Tibial artery (tissue), 4 donors: ENCODE measurements at regions not wholly inside any gene's neighbourhood (a gene's known extent, or its start where the extent isn't known, plus 50 kb on each side); places are given as distances from the start of the nearest gene placed in this dataset.

ENCODE experiments used
- DNase-seq, 2 donors: peaks; one replicate each; pipeline ENCODE4 v3.0.0-alpha.2; 2019
- H3K27ac ChIP-seq, 2 donors: fragments of 200-600 bp; sonication (generic) in 1 of 2; 1 replicate in 1 of 2; 2 replicates in 1 of 2; pipeline ENCODE4 v1.5.1; 2018 to 2019; ENCODE audit warnings: mild to moderate bottlenecking in 1 of 2
- H3K27me3 ChIP-seq, 2 donors: fragments of 200-600 bp; sonication (generic) in 1 of 2; one replicate each; pipeline versions ENCODE4 v1.5.1 to v1.6.0; 2016 to 2019
- H3K36me3 ChIP-seq, 3 donors: fragments of 200-600 bp; sonication (generic) in 2 of 3; one replicate each; pipeline ENCODE4 v1.5.1; 2016 to 2019; ENCODE audit warnings: mild to moderate bottlenecking in 2 of 3
- H3K4me1 ChIP-seq, 4 donors: fragments of 200-600 bp; sonication (generic) in 2 of 4; 1 replicate in 3 of 4; 2 replicates in 1 of 4; pipeline ENCODE4 v1.5.1; 2016 to 2019
- H3K4me3 ChIP-seq, 2 donors: fragments of 200-600 bp; sonication (generic) in 1 of 2; 1 replicate in 1 of 2; 2 replicates in 1 of 2; pipeline ENCODE4 v1.5.1; 2018 to 2019; ENCODE audit warnings: mild to moderate bottlenecking in 2 of 2
- H3K9me3 ChIP-seq, 3 donors: fragments of 200-600 bp; sonication (generic) in 1 of 3; one replicate each; pipeline ENCODE4 v1.5.1; 2016 to 2019
- CTCF ChIP-seq, 2 experiments: fragments of 200-600 bp in 1 of 2; fragments of 450-650 bp in 1 of 2; IDR thresholded peaks; one replicate each; pipeline ENCODE4 v1.5.1; 2017 to 2019; ENCODE audit warnings: antibody characterized with exemption in 2 of 2, mild to moderate bottlenecking in 1 of 2, moderate library complexity in 1 of 2
- intact Hi-C: fragments of 100-400 bp; cut with DNase I; formaldehyde crosslinking; loops from one replicate; pipeline ENCODE4 v1.15.0; 2023; ENCODE audit warnings: low total_unique reads

DNA sequence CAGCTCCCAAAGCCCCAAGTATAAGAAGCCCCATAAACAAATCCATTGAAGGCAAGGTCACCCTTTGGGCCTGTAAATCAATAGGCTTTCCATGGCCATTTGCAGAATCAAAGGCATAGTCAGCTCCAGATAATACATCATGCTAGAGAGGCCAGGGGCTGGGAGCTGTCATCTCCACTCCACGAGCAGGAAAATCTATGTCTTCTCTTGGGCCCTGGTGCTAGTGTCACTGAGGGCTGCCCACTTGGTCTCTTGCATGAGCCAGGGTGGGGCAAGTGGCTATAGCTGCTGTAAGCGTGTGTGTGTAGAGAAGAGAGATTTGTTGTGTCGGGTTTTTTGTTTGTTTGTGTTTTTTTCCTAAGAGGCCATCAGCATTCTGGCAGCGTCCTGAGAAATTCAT lies 90.0 kb upstream of the ZNF618 start:
- Histone ChIP-seq H3K27ac (no peak overlapping the region), H3K9me3 (no peaks in the 10 kb centered on the region), H3K36me3 (no peaks in the 10 kb centered on the region), H3K27me3 (peaks cover 0 to 2% of the 10 kb centered on the region in 2 donors), H3K4me3 (no peak overlapping the region), H3K4me1 (peaks cover 0 to 8% (median 5%) of the 10 kb centered on the region in 4 donors)
- TF ChIP-seq CTCF (IDR thresholded peaks at IDR 0.05), result no peak
- DNase-seq, result no peak
- intact Hi-C loops, result no loop called here

- Histone ChIP-seq H3K4me1 (peaks cover 0 to 8% (median 5%) of the 10 kb centered on the region in 4 donors), H3K36me3 (no peaks in the 10 kb centered on the region), H3K27me3 (peaks cover 0 to 2% of the 10 kb centered on the region in 2 donors), H3K27ac (no peak overlapping the region), H3K4me3 (no peak overlapping the region), H3K9me3 (no peaks in the 10 kb centered on the region)
- no peak for DNase-seq
- intact Hi-C loops, result no loop called here
- no peak for TF ChIP-seq CTCF (IDR thresholded peaks at IDR 0.05)
Measured at GRCh38 chr9:113787871-113788270, 88.2 kb upstream of the ZNF618 start.

DNA sequence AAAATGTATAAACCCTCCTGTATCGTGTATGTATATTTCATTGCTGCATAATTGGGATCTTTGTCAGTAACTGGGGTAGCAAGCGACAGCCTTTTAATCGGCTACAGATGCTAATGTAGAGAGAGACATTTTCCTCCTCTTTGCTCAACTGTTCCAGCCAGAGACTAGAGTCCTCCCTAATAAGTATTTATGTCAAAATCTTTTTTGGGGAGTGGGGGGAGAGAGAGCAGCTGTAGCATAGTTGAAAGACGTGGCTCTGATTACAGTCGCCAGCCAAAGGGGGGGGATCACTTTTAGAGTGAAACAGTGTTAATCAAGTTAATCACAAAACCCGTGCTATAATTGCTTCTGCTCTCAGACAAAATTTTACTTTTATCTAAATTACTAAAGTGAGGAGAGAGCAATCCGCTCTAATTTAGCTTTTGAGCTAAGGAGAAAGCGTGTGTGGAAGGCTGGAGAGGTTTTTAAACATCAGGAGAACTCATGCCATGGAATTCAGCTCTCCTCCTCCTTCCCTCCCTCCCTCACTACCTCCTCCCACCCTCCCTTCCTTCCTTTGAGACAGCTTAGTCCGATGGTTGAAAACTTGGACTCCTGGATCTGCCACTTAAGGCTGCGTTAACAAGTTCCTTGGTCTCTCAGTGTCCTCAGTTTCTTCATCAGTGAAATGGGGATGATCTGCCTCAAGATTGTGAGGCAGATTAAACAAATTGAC lies 87.3 kb upstream of the ZNF618 start:
- peaks cover 0 to 8% (median 5%) of the 10 kb centered on the region in 4 donors for H3K4me1 ChIP-seq
- peaks cover 0 to 2% of the 10 kb centered on the region in 2 donors for H3K27me3 ChIP-seq
- H3K4me3 ChIP-seq, result no peak overlapping the region
- no peak overlapping the region for H3K27ac ChIP-seq
- TF ChIP-seq CTCF (IDR thresholded peaks at IDR 0.05), result no peak
- intact Hi-C loops, result no loop called here
- DNase-seq, result no peak
- H3K36me3 ChIP-seq, result no peaks in the 10 kb centered on the region
- H3K9me3 ChIP-seq, result no peaks in the 10 kb centered on the region

GRCh38 chr9:113790093-113790492 lies 86.0 kb upstream of the ZNF618 start:
- Histone ChIP-seq H3K36me3 (no peaks in the 10 kb centered on the region), H3K9me3 (no peaks in the 10 kb centered on the region), H3K27me3 (peaks cover 0 to 2% of the 10 kb centered on the region in 2 donors), H3K27ac (no peak overlapping the region), H3K4me3 (no peak overlapping the region), H3K4me1 (peaks cover 0 to 8% (median 5%) of the 10 kb centered on the region in 4 donors)
- DNase-seq, result no peak
- no peak for TF ChIP-seq CTCF (IDR thresholded peaks at IDR 0.05)
- intact Hi-C loops, result loop anchor here (10.0 kb wide), 1 partner anchor 365 kb away; no protein-coding TSS in a partner anchor

DNA sequence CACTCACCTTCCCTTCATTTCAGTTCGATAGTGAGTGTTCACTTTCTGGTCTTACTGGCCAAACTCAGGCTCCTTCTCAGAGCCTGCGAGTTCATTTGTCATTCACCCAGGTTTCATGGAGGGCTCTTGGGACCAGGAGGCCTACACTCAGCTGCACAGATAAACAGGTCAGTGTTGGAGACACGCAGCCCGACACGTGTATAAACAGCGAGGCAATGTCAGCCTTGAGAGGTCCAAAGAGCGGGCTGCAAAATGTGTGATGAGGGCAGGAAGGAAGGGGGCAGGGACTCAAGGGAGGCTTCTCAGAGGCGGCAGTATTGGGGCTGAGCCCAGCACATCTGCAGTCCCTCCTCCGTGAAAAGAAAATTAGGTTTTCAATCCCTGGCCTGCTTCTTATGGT lies 82.6 kb upstream of the ZNF618 start:
- H3K36me3 ChIP-seq, result no peaks in the 10 kb centered on the region
- peaks cover 0 to 2% of the 10 kb centered on the region in 2 donors for H3K27me3 ChIP-seq
- intact Hi-C loops, result loop anchor here (10.0 kb wide), 1 partner anchor 369 kb away; no protein-coding TSS in a partner anchor
- no peak for DNase-seq
- H3K4me1 ChIP-seq, result no peaks in the 10 kb centered on the region
- H3K27ac ChIP-seq, result no peak overlapping the region
- H3K9me3 ChIP-seq, result no peaks in the 10 kb centered on the region
- no peak for TF ChIP-seq CTCF (IDR thresholded peaks at IDR 0.05)
- H3K4me3 ChIP-seq, result no peak overlapping the region
